ENCODE measurements at regions not wholly inside any gene's neighbourhood (a gene's known extent, or its start where the extent isn't known, plus 50 kb on each side); places are given as distances from the start of the nearest gene placed in this dataset.

DNA sequence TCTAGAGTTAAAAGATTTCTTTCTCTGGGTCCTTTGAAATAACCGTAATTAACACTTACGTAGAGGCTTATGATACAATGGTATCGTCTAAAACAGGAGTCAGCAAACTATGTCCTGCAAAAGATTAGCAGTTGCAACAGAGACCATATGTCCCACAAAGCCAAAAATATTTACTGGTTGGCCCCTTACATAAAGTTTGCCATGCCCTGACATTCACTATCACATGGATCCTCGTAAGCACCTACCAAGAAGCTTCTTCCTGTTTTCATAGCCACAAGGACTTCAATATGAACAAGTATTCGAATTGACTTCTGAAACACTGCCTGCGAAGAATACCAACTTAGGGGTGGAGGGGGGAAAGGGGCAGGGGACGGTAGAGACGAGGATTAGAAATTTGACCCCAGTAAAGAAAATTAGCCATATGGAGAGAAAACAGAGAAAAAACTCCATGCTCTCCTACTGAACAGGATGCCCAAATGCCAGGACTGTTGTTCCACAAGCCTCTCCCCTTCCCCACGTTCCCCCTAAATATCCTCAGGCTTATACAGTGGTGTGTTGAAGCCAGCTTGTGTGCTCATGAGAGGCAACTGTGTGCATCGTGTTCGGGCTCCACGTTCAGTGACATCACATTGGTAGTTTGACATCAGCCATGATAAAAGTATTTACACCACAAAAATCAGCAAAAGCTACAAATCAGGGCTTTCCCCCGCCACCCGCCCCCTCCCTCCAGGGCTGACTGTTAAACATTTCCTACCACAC lies 144.1 kb upstream of the HES1 start:
- ATAC-seq (ENCODE audit: low FRiP score), result no peak
- DNase-seq (ENCODE audit: low spot score), result no peak
- TF ChIP-seq, protein P1, sequence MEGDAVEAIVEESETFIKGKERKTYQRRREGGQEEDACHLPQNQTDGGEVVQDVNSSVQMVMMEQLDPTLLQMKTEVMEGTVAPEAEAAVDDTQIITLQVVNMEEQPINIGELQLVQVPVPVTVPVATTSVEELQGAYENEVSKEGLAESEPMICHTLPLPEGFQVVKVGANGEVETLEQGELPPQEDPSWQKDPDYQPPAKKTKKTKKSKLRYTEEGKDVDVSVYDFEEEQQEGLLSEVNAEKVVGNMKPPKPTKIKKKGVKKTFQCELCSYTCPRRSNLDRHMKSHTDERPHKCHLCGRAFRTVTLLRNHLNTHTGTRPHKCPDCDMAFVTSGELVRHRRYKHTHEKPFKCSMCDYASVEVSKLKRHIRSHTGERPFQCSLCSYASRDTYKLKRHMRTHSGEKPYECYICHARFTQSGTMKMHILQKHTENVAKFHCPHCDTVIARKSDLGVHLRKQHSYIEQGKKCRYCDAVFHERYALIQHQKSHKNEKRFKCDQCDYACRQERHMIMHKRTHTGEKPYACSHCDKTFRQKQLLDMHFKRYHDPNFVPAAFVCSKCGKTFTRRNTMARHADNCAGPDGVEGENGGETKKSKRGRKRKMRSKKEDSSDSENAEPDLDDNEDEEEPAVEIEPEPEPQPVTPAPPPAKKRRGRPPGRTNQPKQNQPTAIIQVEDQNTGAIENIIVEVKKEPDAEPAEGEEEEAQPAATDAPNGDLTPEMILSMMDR (IDR thresholded peaks at IDR 0.05), result no peak

DNA sequence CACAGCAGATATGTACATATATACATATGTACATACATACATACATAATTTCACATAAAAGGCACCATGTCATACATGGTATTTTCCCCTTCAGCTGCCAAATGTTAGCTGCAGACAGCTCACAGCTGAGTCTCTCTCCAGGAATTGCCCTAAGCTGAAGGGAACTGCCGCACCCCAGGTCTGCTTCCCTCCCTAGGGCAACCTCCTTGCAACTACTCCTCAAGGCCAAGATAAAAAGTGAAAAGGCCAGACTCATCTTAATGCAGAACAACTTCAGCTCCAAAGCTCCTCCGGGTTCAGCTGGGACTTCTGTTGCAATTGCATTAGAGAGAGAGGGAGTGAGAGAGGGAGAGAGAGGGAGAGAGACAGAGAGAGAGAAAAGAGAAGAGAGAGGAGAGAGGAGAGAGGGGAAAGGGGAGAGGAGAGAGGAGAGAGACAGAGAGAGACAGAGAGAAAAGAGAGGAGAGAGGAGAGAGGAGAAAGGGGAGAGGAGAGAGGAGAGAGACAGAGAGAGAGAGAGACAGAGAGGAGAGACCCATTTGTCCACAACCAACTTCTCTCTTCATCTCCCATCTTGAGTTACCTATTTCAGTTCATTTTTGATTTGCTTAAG lies 143.4 kb upstream of the HES1 start:
- ATAC-seq (ENCODE audit: low FRiP score) (no peak), DNase-seq (ENCODE audit: low spot score) (no peak)
- TF ChIP-seq, protein P1 (IDR thresholded peaks at IDR 0.05), result no peak

DNA sequence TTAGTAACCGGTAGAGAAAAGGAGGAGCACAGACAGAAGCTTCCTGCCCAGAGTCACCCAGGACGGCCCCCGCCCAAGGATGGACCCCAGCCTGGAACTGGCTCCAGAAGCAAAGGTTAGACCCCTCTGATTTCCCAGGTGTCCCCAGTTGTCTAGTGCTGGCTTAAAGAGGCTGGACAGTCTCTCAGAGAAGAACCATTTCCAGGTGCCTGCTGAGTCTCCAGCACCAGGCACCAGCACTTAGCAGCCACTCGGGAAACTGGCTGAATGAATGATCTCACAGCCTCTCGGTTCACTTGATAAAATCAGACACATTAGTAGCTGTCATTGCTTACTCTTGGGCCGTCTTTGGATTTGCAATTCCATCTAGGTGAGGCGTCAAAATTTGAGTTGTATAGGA lies 139.7 kb upstream of the HES1 start:
- TF ChIP-seq, protein P1 (IDR thresholded peaks at IDR 0.05), result no peak
- no peak for ATAC-seq (ENCODE audit: low FRiP score)
- no peak for DNase-seq (ENCODE audit: low spot score)

DNA sequence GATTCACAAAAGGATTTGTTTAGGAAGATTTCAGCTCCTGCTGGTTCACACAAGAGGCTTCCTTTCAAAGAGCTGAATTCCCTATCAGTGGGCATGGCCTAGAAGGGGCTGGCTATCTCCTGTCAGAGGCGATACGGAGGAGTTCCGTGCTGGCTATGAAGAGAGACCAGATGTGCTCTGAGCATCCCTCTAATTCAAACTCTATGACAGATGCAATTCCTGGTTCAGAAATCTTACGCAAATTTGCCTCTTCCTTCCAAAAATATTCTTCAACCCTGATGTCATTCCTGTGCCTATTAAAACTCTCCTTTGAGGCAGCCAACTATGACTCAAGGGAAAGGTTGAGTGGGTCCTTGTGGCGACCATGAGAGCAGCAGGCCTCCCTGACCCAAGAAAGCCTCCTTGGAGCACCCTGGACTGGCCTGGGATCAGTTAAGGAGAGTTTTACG lies 139.3 kb upstream of the HES1 start:
- TF ChIP-seq, protein P1 (IDR thresholded peaks at IDR 0.05), result no peak
- ATAC-seq (ENCODE audit: low FRiP score), result no peak
- DNase-seq (ENCODE audit: low spot score), result no peak

DNA sequence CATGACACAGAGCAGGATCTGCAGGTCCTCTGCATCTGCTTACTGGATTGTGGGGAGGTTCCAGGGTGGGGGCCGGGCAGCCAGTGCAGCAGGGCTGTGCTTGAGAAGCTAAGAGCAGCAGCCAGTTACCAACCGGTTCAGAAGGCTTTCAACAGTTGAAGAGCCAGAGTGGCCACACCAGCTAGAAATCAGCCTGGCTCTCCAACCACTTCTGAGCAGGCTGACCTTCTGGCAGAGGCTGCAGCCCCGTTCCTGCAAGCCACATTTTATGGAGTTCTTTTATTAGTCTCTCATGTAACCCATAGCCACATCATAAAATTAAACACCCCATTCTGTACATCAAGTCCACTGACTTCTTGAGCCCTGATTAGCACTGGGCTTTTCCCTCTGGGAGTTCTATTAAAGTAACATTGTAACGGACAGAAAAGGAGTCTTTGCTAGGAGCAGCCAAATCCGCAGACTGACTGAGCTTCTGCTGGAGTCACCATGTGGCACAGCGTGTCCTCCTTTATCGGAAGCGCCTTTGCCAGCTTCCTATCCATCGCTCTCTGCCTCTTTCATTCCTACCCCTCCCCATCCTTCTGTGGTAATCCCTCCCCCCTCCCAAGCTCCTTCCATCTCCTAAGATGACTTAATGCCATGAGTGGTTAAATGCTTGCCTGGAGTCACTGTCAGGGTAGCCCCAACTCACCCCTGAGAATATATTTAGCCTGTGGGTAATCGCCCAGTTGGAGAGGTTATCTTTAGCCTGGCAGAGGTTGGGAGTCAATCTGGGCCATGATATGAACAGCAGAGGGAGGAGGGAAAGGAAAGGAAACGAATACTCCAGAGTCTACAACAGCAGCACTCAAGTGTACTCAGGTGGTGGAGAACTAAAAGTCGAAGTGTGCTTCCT lies 138.5 kb upstream of the HES1 start:
- ATAC-seq (ENCODE audit: low FRiP score) (no peak), DNase-seq (ENCODE audit: low spot score) (no peak)
- TF ChIP-seq, protein P1 (IDR thresholded peaks at IDR 0.05), result no peak

DNA sequence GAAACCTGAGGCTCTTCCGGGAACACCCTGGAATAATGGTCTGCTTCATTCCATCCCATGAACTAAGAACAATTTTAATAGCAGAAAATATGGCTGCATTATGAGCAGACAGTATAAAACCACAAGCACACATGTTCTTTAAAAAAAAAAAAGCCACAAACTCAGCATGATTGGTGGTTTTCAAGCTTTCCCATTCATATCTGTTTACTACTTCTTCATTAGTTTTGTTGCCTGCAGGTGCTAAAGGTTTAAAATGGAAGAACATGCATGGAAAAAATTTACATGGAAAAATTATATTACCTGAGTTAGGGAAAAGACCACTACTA lies 137.9 kb upstream of the HES1 start:
- DNase-seq (ENCODE audit: low spot score), result no peak
- TF ChIP-seq, protein P1 (IDR thresholded peaks at IDR 0.05), result no peak
- no peak for ATAC-seq (ENCODE audit: low FRiP score)
